AG09309 (cell line): ENCODE measurements at regions not wholly inside any gene's neighbourhood (a gene's known extent, or its start where the extent isn't known, plus 50 kb on each side); places are given as distances from the start of the nearest gene placed in this dataset.

Experiments
- DNase-seq: peaks from one replicate; pipeline ENCODE4 v3.0.0-alpha.2; 2010; ENCODE audit warnings: low read depth
- H3K4me3 ChIP-seq: 2 replicates; pipeline ENCODE4 v1.5.1; 2011; ENCODE audit warnings: mild to moderate bottlenecking, low read depth, low read length, moderate library complexity; ENCODE audit not compliant: control insufficient read depth
- TF ChIP-seq, protein P1 (sequence below): IDR thresholded peaks from 2 replicates; pipeline ENCODE4 v1.5.1; 2011; ENCODE audit warnings: mild to moderate bottlenecking, low read depth, low read length, inconsistent platforms; ENCODE audit not compliant: insufficient read depth, control insufficient read depth; ENCODE audit errors: missing control alignments

DNA sequence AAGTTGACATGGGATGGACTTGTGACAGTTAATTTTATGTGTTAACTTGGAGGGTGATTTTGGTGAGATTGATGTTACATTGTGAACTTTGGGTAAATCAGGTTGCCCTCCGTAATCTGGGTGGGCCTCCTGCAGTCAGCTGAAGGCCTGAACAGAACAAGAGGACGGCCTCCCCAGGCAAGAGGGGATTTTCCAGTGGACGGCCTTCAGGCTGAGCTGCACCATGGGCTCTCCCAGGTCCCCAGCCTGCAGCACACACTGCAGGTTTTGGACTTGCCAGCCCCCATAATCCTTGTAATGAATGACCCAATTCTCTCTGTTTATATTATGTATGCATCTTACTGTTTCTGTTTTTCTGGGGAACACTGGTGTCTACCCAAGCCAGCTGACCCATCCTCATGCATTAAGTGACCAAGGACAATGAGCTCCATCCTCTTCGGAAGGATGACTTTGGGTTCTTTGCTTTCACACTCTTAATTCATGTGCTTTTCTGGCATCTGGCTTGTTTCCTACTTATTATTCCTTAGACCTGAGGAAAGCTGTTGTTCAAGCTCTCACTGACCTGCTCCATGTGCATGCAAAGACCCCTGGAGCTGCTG, 64.2 kb downstream of the DACT2 start:
- TF ChIP-seq, protein P1, sequence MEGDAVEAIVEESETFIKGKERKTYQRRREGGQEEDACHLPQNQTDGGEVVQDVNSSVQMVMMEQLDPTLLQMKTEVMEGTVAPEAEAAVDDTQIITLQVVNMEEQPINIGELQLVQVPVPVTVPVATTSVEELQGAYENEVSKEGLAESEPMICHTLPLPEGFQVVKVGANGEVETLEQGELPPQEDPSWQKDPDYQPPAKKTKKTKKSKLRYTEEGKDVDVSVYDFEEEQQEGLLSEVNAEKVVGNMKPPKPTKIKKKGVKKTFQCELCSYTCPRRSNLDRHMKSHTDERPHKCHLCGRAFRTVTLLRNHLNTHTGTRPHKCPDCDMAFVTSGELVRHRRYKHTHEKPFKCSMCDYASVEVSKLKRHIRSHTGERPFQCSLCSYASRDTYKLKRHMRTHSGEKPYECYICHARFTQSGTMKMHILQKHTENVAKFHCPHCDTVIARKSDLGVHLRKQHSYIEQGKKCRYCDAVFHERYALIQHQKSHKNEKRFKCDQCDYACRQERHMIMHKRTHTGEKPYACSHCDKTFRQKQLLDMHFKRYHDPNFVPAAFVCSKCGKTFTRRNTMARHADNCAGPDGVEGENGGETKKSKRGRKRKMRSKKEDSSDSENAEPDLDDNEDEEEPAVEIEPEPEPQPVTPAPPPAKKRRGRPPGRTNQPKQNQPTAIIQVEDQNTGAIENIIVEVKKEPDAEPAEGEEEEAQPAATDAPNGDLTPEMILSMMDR, result no peak
- no peak overlapping the region for H3K4me3 ChIP-seq
- no peak for DNase-seq

DNA sequence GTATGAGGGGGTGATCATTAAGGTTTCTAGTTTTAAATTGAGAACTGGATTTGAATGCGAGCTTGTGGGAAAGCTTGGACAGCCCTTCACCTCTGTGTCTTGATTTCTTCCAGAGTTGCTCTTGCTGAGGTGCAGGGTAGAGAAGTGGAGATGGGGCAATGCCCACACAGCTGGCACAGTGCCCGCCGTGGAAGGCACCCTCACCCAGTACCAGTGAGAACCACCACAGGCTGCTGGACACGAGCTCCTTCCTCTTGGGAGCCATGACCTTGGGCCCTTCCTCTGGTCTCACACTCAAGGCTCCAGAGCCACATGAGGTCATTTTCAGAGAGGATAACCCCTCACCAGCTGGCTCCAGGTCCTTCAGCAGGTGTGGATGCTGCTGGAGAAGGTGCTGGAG, 67.3 kb downstream of the DACT2 start:
- TF ChIP-seq, protein P1, result no peak
- H3K4me3 ChIP-seq, result no peak overlapping the region
- no peak for DNase-seq

DNA sequence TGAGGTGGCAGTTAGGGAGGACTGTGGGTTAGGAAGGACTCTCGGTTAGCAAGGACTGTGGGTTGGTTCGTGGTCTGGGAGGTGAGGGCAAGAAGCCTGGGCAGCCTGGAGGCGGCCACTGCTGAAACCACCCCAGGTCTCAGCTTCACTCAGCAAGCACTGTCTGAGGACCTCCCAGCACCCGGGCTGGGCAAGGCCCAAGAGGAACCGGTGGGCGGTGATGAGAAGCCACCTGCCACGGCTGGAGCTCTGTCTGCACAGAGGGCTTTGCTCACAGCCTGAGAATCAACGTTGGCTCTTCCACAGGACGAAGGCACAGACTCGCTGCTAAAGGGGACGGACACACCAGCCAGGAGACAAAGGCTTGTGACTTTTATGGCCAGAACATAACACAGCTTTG, 69.3 kb downstream of the DACT2 start:
- TF ChIP-seq, protein P1, result no peak
- no peak overlapping the region for H3K4me3 ChIP-seq
- DNase-seq, result no peak

DNA sequence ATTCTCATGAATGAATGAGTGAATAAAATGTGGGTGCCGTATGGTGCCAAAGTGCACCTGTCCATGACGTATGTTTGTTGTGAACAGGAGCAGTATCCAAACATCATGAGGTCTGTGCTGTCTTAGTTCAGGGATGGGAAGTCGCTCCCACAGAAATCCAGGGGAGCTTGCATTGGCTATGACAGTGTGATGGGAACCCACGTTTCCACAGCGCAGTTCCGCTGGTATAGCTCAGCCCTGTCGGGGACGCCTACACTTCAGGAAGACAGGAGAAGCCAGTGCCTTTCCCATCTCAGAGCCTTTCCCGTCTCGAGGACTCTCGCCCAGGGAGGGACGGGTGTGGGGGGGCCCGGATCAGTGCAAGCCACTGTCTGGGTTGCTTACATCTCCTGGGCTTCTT, 69.8 kb downstream of the DACT2 start:
- TF ChIP-seq, protein P1, result no peak
- H3K4me3 ChIP-seq, result no peak overlapping the region
- DNase-seq, result no peak

DNA sequence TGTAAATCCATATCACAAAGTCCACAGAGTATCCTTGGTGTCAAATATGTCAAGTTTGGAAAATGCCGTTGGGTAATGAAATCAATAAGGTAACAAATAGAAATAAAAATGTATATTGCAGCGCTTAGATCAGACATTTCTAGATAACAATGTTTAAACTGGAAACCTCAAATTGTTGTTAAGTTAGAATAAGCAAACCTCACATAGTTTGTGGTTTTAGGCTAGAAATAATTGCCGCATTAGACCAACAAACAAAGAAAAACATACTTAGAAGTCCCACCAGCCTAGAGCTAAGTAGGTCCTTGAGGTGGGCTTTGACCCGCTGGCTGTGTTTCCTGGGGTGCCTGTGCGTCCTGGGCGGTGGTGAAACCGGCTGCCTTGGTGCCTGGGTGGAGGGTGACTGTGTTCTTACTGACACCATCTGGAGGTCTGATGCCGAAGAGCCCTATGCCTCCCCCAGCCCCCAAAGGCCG, 71.4 kb downstream of the DACT2 start:
- no peak overlapping the region for H3K4me3 ChIP-seq
- TF ChIP-seq, protein P1, result no peak
- no peak for DNase-seq

DNA sequence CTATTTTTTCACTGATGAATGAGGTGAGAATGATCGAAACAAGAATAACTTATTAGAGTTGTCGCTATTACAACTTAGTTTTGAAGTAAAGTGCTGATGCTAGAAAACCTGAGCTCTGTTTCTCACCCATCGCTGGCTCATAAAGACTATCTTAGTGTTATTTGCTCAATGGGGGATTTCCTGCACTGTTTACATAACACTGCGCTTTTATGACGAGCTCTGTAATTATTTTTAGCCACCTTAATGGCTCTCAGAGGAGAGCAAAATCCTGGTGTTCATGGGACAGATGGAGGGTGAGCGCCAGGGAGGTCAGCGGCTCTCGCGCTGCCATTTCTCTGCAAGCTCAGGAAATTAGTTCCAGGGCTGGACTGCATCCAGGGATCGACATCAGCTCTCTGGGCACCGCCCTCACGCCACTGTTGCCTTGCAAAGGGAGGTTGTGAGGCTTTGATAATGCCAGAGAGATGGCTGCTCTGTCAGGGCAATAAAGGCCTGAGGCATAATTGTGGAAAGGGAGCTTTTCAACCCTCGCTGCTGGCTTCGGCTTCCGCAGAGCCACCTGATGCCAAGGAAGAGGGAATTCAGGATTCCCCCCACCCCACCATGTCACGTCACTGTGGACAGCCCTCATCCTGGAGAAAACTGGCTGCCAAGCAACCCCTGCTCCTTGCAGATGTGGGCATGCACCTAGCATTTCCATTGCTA, 72.0 kb downstream of the DACT2 start:
- DNase-seq, result no peak
- H3K4me3 ChIP-seq, result no peak overlapping the region
- TF ChIP-seq, protein P1, result no peak
